Gastroesophageal sphincter (tissue), 4 donors: ENCODE measurements at regions not wholly inside any gene's neighbourhood (a gene's known extent, or its start where the extent isn't known, plus 50 kb on each side); places are given as distances from the start of the nearest gene placed in this dataset.

Experiments
- ATAC-seq: fragments of 150-250 bp; one replicate; pipeline ENCODE4 v1.9.1; 2016; ENCODE audit warnings: mild to moderate bottlenecking, moderate library complexity
- H3K27ac ChIP-seq, 4 donors: fragments of 200-600 bp; sonication (generic) in 3 of 4; 1 replicate in 3 of 4; 2 replicates in 1 of 4; pipeline ENCODE4 v1.5.1; 2016 to 2019
- H3K27me3 ChIP-seq: fragments of 200-600 bp; sonication (generic); one replicate; pipeline ENCODE4 v1.5.1; 2019
- H3K36me3 ChIP-seq, 2 donors: fragments of 200-600 bp; sonication (generic); one replicate each; pipeline ENCODE4 v1.5.1; 2019; ENCODE audit warnings: control low read depth in 1 of 2
- H3K4me1 ChIP-seq, 3 donors: fragments of 200-600 bp; sonication (generic); 1 replicate in 2 of 3; 2 replicates in 1 of 3; pipeline ENCODE4 v1.5.1; 2016 to 2019; ENCODE audit warnings: control low read depth in 2 of 3
- H3K4me3 ChIP-seq, 2 donors: fragments of 200-600 bp; sonication (generic); one replicate each; pipeline ENCODE4 v1.5.1; 2019; ENCODE audit warnings: mild to moderate bottlenecking in 1 of 2, moderate library complexity in 1 of 2
- H3K9me3 ChIP-seq, 3 donors: fragments of 200-600 bp; sonication (generic); one replicate each; pipeline ENCODE4 v1.5.1; 2017 to 2019; ENCODE audit warnings: control low read depth in 2 of 3
- EP300 ChIP-seq: sonication (generic); formaldehyde crosslinking; IDR thresholded peaks from one replicate; pipeline ENCODE4 v1.6.1; 2017; ENCODE audit warnings: antibody characterized with exemption, mild to moderate bottlenecking
- POLR2A ChIP-seq, 2 donors: fragments of 450-650 bp; IDR thresholded peaks; one replicate each; pipeline ENCODE4 v1.6.1; 2017; ENCODE audit warnings: antibody characterized with exemption in 2 of 2, mild to moderate bottlenecking in 2 of 2, moderate library complexity in 1 of 2
- POLR2AphosphoS5 ChIP-seq: sonication (generic); formaldehyde crosslinking; IDR thresholded peaks from one replicate; pipeline ENCODE4 v1.6.1; 2017; ENCODE audit warnings: antibody characterized with exemption
- WGBS, 2 donors: methylation state at CpG; one replicate each; pipeline ENCODE4 v1.1.5; 2018; ENCODE audit warnings: low coverage in 1 of 2; 5-methylcytosine and 5-hydroxymethylcytosine counted together
- TF ChIP-seq, protein P1 (sequence below), 4 experiments: fragments of 200-600 bp in 2 of 4; fragments of 450-650 bp in 2 of 4; sonication (generic) in 1 of 4; IDR thresholded peaks; one replicate each; pipeline ENCODE4 v1.5.1; 2017 to 2019; ENCODE audit warnings: antibody characterized with exemption in 4 of 4, mild to moderate bottlenecking in 2 of 4, moderate library complexity in 2 of 4

DNA sequence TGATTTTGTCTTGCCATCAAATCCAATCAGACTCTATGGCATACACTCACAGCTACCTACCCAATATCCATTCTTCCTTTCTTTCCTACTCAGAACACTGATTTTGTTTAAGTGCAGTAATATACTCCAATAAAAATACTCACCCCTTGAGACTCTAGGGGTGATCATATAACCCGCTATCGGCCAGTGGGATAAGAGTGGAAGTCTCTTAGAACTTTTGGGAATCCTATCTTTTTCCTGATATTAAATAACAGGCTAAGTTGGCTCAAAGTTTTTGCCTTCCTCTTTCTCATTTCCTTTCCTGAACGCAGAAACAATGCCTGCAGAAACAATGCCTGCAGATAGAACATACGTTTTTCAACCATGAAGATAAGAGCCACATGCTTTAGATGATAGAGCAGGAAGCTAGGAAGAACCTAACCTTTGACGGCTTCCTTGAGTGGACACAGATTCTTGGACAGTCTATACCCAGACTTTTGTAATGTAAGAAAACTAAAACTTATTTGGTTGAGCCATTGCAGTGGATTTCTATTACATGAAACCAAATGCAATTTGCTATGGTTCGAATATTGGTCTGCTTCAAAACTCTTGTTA lies 373.8 kb downstream of the STIM2 start:
- ATAC-seq = no peak
- WGBS, 2 donors = 73 to 74% methylated on average over 6 of the region's 6 CpGs

DNA sequence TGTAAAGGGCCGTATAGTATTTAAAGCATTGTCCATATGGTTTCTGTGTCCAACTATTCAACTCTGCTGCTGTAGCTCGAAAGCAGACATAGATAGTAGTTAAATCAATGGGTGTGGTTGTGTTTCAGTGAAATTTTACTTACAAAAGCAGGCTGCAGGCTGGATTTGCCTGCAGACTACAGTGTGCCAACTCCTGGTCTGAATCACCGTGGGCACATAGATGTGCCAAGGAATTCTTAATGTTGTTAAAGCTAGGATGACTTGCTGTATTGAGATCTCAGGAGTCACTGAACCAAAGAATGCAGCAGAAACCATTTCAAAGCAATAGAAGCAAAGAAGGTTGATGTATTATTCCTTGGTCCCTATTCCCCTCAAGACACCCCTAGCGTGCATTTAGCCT lies 379.0 kb downstream of the STIM2 start:
- Histone ChIP-seq H3K4me3 (no peak overlapping the region), H3K4me1 (no peaks in the 10 kb centered on the region), H3K36me3 (no peaks in the 10 kb centered on the region), H3K27me3 (no peaks in the 10 kb centered on the region), H3K27ac (no peak overlapping the region), H3K9me3 (no peaks in the 10 kb centered on the region)
- TF ChIP-seq, protein P1, sequence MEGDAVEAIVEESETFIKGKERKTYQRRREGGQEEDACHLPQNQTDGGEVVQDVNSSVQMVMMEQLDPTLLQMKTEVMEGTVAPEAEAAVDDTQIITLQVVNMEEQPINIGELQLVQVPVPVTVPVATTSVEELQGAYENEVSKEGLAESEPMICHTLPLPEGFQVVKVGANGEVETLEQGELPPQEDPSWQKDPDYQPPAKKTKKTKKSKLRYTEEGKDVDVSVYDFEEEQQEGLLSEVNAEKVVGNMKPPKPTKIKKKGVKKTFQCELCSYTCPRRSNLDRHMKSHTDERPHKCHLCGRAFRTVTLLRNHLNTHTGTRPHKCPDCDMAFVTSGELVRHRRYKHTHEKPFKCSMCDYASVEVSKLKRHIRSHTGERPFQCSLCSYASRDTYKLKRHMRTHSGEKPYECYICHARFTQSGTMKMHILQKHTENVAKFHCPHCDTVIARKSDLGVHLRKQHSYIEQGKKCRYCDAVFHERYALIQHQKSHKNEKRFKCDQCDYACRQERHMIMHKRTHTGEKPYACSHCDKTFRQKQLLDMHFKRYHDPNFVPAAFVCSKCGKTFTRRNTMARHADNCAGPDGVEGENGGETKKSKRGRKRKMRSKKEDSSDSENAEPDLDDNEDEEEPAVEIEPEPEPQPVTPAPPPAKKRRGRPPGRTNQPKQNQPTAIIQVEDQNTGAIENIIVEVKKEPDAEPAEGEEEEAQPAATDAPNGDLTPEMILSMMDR (IDR thresholded peaks at IDR 0.05) = no peak
- WGBS, 2 donors = 67 to 69% methylated on average over 4 of the region's 4 CpGs
- no peak for ATAC-seq

More for the DNA sequence above, 373.8 kb downstream of the STIM2 start:
- Histone ChIP-seq H3K27ac (no peak overlapping the region), H3K27me3 (no peaks in the 10 kb centered on the region), H3K4me1 (no peaks in the 10 kb centered on the region), H3K36me3 (no peaks in the 10 kb centered on the region), H3K4me3 (no peak overlapping the region), H3K9me3 (no peaks in the 10 kb centered on the region)
- TF ChIP-seq, protein P1 (IDR thresholded peaks at IDR 0.05) = no peak
- TF ChIP-seq EP300 (no peak), POLR2A (IDR thresholded peaks at IDR 0.05) (no peak)

DNA sequence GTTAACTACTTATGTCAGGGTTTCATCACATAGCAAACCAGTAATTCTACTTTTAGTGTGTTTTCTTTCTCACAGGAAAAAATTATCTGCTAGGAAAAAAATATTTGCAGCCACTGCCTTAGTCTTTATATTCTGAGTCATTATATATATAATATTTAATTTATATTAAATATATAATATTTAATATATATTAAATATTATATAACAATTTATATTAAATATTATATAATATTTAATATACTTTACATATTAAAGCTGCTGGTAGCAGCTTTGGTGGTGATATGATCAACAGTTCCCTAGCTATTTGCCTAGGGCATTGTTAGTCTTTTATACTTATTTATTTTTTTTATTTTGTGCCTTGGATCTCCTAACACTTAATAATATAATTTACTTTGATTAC lies 381.6 kb downstream of the STIM2 start:
- Histone ChIP-seq H3K27me3 (no peaks in the 10 kb centered on the region), H3K27ac (no peak overlapping the region), H3K36me3 (no peaks in the 10 kb centered on the region), H3K4me1 (no peaks in the 10 kb centered on the region), H3K4me3 (no peak overlapping the region), H3K9me3 (no peaks in the 10 kb centered on the region)
- no peak for TF ChIP-seq POLR2A (IDR thresholded peaks at IDR 0.05)
- no peak for TF ChIP-seq EP300
- TF ChIP-seq, protein P1 (IDR thresholded peaks at IDR 0.05) = no peak
- TF ChIP-seq POLR2AphosphoS5 = no peak
- no peak for ATAC-seq

DNA sequence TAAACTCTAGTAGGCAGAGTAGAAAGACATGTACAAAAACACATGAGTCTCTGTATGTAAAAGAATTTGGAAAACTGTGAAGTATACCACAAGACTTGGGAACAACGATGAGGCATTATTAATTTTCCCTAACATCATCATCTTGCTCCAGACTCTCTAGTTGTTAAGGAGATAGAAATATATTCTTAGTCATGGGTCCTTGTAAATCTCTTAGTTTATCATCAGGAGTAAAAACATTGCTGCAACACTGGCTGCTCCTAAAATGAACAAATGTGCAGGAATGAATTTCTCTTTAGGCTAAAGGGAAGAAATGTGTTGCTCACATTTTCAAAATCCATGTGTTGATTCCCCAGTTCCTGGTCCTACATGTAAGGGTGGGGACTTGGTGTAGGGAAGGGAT lies 384.6 kb downstream of the STIM2 start:
- Histone ChIP-seq H3K4me3 (no peak overlapping the region), H3K4me1 (peaks cover 0 to 15% (median 0%) of the 10 kb centered on the region in 3 donors), H3K27me3 (no peaks in the 10 kb centered on the region), H3K36me3 (no peaks in the 10 kb centered on the region), H3K9me3 (no peaks in the 10 kb centered on the region), H3K27ac (no peak overlapping the region)
- ATAC-seq = no peak
- 18 to 55% methylated on average over 1 of the region's 1 CpG for WGBS, 2 donors
- TF ChIP-seq POLR2AphosphoS5 = no peak
- TF ChIP-seq POLR2A (IDR thresholded peaks at IDR 0.05) = no peak
- TF ChIP-seq, protein P1 (IDR thresholded peaks at IDR 0.05) = no peak
- no peak for TF ChIP-seq EP300

DNA sequence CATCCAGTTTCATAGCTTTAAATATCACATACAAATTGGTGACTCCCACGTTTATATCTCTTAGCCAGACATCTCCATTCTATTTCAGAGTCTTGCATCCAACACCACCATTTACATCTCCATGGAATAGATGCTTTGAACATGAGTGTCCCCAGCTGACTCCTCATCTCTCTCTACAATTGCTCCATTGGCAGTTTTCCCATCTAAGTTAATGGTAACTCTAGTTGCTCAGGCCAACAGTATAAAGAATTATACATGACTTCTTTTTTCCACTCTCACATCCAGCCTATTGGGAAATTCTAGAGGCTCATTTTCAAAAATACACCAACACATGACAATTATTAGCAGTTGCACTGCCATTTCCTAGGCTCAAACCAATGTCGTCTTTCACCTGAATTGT lies 388.2 kb downstream of the STIM2 start:
- TF ChIP-seq POLR2A (IDR thresholded peaks at IDR 0.05) (no peak), POLR2AphosphoS5 (peak; percentile 88)
- no peaks in the 10 kb centered on the region for H3K9me3 ChIP-seq
- WGBS, 2 donors = 19 to 22% methylated on average over 2 of the region's 2 CpGs
- no peaks in the 10 kb centered on the region for H3K27me3 ChIP-seq
- no peak overlapping the region for H3K4me3 ChIP-seq
- no peaks in the 10 kb centered on the region for H3K36me3 ChIP-seq
- peak overlapping the region in 3 of 4 donors; percentile 37 to 63 (median 55) for H3K27ac ChIP-seq
- H3K4me1 ChIP-seq = peaks cover 8 to 38% (median 14%) of the 10 kb centered on the region in 3 donors
- ATAC-seq = peak; percentile 82
